HepG2 (cell line): ENCODE measurements at regions not wholly inside any gene's neighbourhood (a gene's known extent, or its start where the extent isn't known, plus 50 kb on each side); places are given as distances from the start of the nearest gene placed in this dataset.

Experiments
- FOXP4 ChIP-seq: sonication (generic); formaldehyde crosslinking; IDR thresholded peaks from 2 replicates; pipeline ENCODE4 v1.4.0; 2020; ENCODE audit warnings: missing genetic modification reagents
- NCOA2 ChIP-seq: sonication (generic); formaldehyde crosslinking; IDR thresholded peaks from 2 replicates; pipeline ENCODE4 v1.8.0; 2022; ENCODE audit warnings: inconsistent platforms
- NFE2L1 ChIP-seq: sonication (generic); formaldehyde crosslinking; IDR thresholded peaks from 2 replicates; pipeline ENCODE4 v1.4.0; 2020; ENCODE audit warnings: missing genetic modification reagents, mild to moderate bottlenecking, borderline replicate concordance
- TARDBP ChIP-seq: sonication (generic); formaldehyde crosslinking; IDR thresholded peaks from 2 replicates; pipeline ENCODE4 v1.8.0; 2022; ENCODE audit warnings: mild to moderate bottlenecking, missing genetic modification reagents

- TF ChIP-seq NFE2L1: no peak
- no peak for TF ChIP-seq TARDBP
- no peak for TF ChIP-seq NCOA2 (CRISPR knock-in tag)
- no peak for TF ChIP-seq FOXP4 (CRISPR knock-in tag)
Observed at GRCh38 chr3:84209474-84209873, 749.3 kb upstream of the CADM2 start.
